ENCODE measurements at regions not wholly inside any gene's neighbourhood (a gene's known extent, or its start where the extent isn't known, plus 50 kb on each side); places are given as distances from the start of the nearest gene placed in this dataset.

DNA sequence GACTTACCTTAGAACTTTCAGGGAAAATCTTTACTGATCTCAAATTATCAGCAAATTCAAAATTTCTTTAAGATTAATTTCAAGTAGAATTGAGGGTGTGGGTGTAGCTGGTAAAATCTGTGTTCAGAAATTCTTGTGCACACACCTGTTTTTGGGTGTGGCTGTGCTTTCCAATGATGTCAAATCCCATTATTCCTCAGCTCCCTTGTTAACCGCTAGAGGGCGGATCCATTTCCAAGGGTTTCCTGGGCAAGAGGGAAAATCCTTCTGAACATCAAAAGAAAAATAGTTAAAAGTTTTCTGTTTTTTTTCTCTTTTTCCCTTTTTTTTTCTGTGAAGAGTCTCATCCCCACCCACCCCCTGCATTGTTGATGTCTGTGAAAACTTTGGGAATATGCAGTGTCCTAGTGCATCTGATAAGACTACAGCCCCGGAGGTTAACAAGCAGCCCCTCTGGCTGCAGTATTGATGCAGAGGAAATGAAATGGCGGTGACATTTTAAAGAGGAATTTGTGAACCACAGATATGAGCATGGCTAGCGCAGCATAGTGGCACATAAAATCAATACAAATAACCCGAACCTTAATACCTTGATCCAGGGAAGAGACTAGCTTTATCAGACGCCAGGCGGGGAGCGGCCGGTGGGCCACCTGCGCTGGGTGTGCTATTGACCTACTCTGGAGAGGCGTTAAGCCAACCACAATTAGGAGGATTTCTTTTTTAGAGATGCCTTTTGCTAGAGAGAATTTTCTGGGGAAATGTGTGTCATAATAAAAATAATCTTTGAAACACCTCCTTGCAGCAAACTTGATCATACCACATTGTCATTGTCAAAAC lies 130.9 kb downstream of the FOXA2 start:
- WGBS = 55% methylated on average over 12 of the region's 12 CpGs

DNA sequence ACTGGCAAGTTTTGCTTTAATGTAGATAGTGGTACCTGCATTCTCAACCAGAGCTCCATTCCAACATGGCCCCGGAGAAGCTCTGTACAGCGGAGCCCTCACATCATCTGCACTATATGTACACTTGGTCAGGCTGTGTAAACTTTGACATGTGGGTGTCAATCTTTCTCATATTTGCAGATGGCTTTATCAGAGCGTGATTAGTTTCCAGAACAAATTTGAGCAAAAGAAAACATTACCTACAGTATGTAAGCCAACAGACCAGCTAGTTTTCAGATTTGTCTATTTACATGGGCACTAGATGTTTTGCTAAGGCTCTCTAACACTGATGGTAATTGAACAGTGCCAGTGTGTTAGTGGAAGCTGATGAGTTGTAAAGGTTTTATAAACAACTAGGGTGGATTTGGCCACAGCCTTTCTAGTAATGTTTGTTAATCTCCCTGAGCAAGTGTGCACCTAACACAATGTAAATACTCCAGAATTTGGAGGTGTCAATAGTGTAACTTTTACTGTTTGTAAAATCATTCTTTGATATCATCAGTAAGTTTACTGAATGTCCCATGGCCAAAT lies 131.8 kb downstream of the FOXA2 start:
- no peaks in the 10 kb centered on the region for H3K9me3 ChIP-seq (ENCODE audit: control insufficient read depth in 4 of 4, low read length in 3 of 4)
- no peak overlapping the region for H3K9ac ChIP-seq (ENCODE audit: low read depth in 1 of 2, low read length in 2 of 2)
- DNase-seq (ENCODE audit: low spot score) = no peak
- H3K36me3 ChIP-seq (ENCODE audit: control insufficient read depth in 4 of 4, insufficient read depth in 3 of 4, low read depth in 1 of 4, low read length in 3 of 4) = no peaks in the 10 kb centered on the region
- H3K4me3 ChIP-seq (ENCODE audit: low read depth in 1 of 3, low read length in 3 of 3) = no peak overlapping the region
- peaks cover 5 to 38% (median 30%) of the 10 kb centered on the region in 4 donors for H3K4me1 ChIP-seq (ENCODE audit: control insufficient read depth in 4 of 4, insufficient read depth in 4 of 4, low read length in 3 of 4)
- WGBS = 29% methylated on average over 3 of the region's 3 CpGs
- no peaks in the 10 kb centered on the region for H3K27me3 ChIP-seq (ENCODE audit: control insufficient read depth in 4 of 4, insufficient read depth in 4 of 4, low read length in 3 of 4)
- peak overlapping the region; percentile 53 to 68 for H3K27ac ChIP-seq (ENCODE audit: low read depth in 1 of 2, low read length in 2 of 2)
- TF ChIP-seq JUND (IDR thresholded peaks at IDR 0.05) (peak in 1 of 2 donors; percentile 66), CTCF (IDR thresholded peaks at IDR 0.05; ENCODE audit: low read depth, low read length, missing input control) (no peak), HNF4G (IDR thresholded peaks at IDR 0.05) (no peak), FOXA1 (IDR thresholded peaks at IDR 0.05) (peak; percentile 87), NR2F2 (IDR thresholded peaks at IDR 0.05) (no peak), SP1 (IDR thresholded peaks at IDR 0.05) (no peak), EGR1 (IDR thresholded peaks at IDR 0.05; ENCODE audit: low read depth in 2 of 2) (peak in 1 of 2 donors; percentile 22), HNF4A (conservative IDR thresholded peaks at IDR 0.05) (peak in 1 of 2 donors; percentile 57)
- TF ChIP-seq, protein P1, sequence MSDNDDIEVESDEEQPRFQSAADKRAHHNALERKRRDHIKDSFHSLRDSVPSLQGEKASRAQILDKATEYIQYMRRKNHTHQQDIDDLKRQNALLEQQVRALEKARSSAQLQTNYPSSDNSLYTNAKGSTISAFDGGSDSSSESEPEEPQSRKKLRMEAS (IDR thresholded peaks at IDR 0.05) = peak; percentile 71
- TF ChIP-seq, protein P2, sequence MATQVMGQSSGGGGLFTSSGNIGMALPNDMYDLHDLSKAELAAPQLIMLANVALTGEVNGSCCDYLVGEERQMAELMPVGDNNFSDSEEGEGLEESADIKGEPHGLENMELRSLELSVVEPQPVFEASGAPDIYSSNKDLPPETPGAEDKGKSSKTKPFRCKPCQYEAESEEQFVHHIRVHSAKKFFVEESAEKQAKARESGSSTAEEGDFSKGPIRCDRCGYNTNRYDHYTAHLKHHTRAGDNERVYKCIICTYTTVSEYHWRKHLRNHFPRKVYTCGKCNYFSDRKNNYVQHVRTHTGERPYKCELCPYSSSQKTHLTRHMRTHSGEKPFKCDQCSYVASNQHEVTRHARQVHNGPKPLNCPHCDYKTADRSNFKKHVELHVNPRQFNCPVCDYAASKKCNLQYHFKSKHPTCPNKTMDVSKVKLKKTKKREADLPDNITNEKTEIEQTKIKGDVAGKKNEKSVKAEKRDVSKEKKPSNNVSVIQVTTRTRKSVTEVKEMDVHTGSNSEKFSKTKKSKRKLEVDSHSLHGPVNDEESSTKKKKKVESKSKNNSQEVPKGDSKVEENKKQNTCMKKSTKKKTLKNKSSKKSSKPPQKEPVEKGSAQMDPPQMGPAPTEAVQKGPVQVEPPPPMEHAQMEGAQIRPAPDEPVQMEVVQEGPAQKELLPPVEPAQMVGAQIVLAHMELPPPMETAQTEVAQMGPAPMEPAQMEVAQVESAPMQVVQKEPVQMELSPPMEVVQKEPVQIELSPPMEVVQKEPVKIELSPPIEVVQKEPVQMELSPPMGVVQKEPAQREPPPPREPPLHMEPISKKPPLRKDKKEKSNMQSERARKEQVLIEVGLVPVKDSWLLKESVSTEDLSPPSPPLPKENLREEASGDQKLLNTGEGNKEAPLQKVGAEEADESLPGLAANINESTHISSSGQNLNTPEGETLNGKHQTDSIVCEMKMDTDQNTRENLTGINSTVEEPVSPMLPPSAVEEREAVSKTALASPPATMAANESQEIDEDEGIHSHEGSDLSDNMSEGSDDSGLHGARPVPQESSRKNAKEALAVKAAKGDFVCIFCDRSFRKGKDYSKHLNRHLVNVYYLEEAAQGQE (IDR thresholded peaks at IDR 0.05) = peak; percentile 28

More for the DNA sequence above, 130.9 kb downstream of the FOXA2 start:
- Histone ChIP-seq H3K27me3 (ENCODE audit: control insufficient read depth in 4 of 4, insufficient read depth in 4 of 4, low read length in 3 of 4) (no peaks in the 10 kb centered on the region), H3K27ac (ENCODE audit: low read depth in 1 of 2, low read length in 2 of 2) (peak overlapping the region; percentile 53 to 68), H3K9ac (ENCODE audit: low read depth in 1 of 2, low read length in 2 of 2) (no peak overlapping the region), H3K4me3 (ENCODE audit: low read depth in 1 of 3, low read length in 3 of 3) (no peak overlapping the region), H3K9me3 (ENCODE audit: control insufficient read depth in 4 of 4, low read length in 3 of 4) (no peaks in the 10 kb centered on the region), H3K36me3 (ENCODE audit: control insufficient read depth in 4 of 4, insufficient read depth in 3 of 4, low read depth in 1 of 4, low read length in 3 of 4) (no peaks in the 10 kb centered on the region), H3K4me1 (ENCODE audit: control insufficient read depth in 4 of 4, insufficient read depth in 4 of 4, low read length in 3 of 4) (peaks cover 5 to 38% (median 30%) of the 10 kb centered on the region in 4 donors)
- TF ChIP-seq, protein P2 (IDR thresholded peaks at IDR 0.05) = no peak
- TF ChIP-seq CTCF (IDR thresholded peaks at IDR 0.05; ENCODE audit: low read depth, low read length, missing input control) (peak; percentile 77), RAD21 (IDR thresholded peaks at IDR 0.05) (peak; percentile 75 to 88), JUND (IDR thresholded peaks at IDR 0.05) (no peak), RXRA (IDR thresholded peaks at IDR 0.05) (peak in 1 of 2 donors; percentile 21), EGR1 (IDR thresholded peaks at IDR 0.05; ENCODE audit: low read depth in 2 of 2) (no peak), HNF4A (conservative IDR thresholded peaks at IDR 0.05) (peak in 1 of 2 donors; percentile 4), HNF4G (IDR thresholded peaks at IDR 0.05) (no peak)
- DNase-seq (ENCODE audit: low spot score) = no peak

Data from liver (tissue), 8 donors.